ENCODE measurements at regions not wholly inside any gene's neighbourhood (a gene's known extent, or its start where the extent isn't known, plus 50 kb on each side); places are given as distances from the start of the nearest gene placed in this dataset.

DNA sequence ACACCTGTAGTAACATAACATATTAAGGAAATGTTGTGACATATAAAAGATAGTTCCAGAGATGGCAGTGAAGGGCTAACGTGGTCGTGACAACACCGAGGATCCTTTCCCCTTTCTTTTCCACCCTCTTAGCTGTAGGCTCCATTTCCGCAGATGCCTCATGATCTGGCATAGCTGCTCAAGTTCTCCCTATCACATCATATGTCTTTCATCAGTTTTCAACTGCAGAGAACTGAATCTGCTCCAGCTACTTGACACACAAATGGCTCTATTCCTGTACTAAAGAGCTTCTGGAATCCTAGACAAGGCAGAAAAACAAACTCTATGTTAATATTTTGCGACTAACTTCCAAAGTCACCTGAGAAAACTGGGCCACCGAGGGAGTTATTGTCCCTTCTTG, 275.0 kb upstream of the SLCO3A1 start:
- Histone ChIP-seq H3K27me3 (ENCODE audit: low read length) (no peaks in the 10 kb centered on the region), H3K4me3 (ENCODE audit: low read length) (no peak overlapping the region), H3K36me3 (ENCODE audit: insufficient read depth, low read length) (no peaks in the 10 kb centered on the region), H3K79me2 (ENCODE audit: low read length) (no peaks in the 10 kb centered on the region), H3K9me2 (replicated peaks; ENCODE audit: insufficient read depth, low read length) (no peaks in the 10 kb centered on the region), H3K4me1 (ENCODE audit: low read length) (no peaks in the 10 kb centered on the region), H4K20me1 (ENCODE audit: insufficient read depth, low read depth, low read length) (no peaks in the 10 kb centered on the region), H3K9me3 (ENCODE audit: low read length) (no peaks in the 10 kb centered on the region), H2AFZ (ENCODE audit: low read length) (no peak overlapping the region), H3K9ac (ENCODE audit: low read length) (no peak overlapping the region), H3K27ac (ENCODE audit: low read length) (no peak overlapping the region), H3K4me2 (ENCODE audit: low read depth, low read length, poor library complexity, severe bottlenecking) (no peak overlapping the region)
- no peak for DNase-seq

DNA sequence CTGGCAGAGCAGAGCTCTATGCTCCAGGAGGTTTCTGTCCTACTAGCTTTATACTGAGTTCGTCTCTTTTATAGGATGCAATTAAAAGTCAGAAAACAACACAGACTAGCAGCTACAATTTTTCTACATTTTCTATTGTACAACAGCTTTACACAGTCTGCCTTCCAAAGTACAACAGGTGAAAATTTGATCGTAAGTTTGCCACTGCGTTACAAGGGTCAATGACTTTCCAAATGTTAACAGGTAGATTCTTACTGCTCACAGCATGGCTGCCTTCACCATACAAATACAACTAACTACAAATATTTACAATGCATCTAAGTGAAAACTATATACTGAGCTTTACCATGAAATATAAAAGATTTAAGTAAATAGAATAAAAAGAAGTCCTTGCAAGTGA, 268.6 kb upstream of the SLCO3A1 start:
- no peak for DNase-seq
- Histone ChIP-seq H3K4me2 (ENCODE audit: low read depth, low read length, poor library complexity, severe bottlenecking) (no peak overlapping the region), H3K79me2 (ENCODE audit: low read length) (no peaks in the 10 kb centered on the region), H3K27me3 (ENCODE audit: low read length) (no peaks in the 10 kb centered on the region), H3K36me3 (ENCODE audit: insufficient read depth, low read length) (no peaks in the 10 kb centered on the region), H3K9ac (ENCODE audit: low read length) (no peak overlapping the region), H3K27ac (ENCODE audit: low read length) (no peak overlapping the region), H4K20me1 (ENCODE audit: insufficient read depth, low read depth, low read length) (no peaks in the 10 kb centered on the region), H2AFZ (ENCODE audit: low read length) (no peak overlapping the region), H3K9me3 (ENCODE audit: low read length) (no peaks in the 10 kb centered on the region), H3K9me2 (replicated peaks; ENCODE audit: insufficient read depth, low read length) (no peaks in the 10 kb centered on the region), H3K4me3 (ENCODE audit: low read length) (no peak overlapping the region), H3K4me1 (ENCODE audit: low read length) (no peaks in the 10 kb centered on the region)

DNA sequence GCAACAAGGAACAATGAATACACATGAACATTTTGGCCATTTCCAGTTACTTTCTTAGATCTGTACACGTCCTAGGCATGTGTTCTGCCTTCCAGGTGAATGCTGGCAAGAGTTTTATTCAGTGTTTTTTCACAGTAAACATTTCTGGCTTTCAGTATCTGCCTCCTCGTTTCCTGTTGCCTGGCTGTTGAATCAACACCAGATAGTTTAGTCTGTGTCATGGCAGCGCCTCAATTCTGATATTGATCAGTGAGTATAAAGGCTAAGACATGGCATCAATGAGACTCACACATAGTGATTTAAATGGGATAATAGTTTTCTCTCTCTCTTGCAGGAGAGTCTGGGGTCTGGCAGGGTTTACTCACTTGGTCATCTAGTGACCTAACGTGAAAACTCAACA, 266.9 kb upstream of the SLCO3A1 start:
- Histone ChIP-seq H3K4me3 (ENCODE audit: low read length) (no peak overlapping the region), H3K4me1 (ENCODE audit: low read length) (no peaks in the 10 kb centered on the region), H3K36me3 (ENCODE audit: insufficient read depth, low read length) (no peaks in the 10 kb centered on the region), H3K9ac (ENCODE audit: low read length) (no peak overlapping the region), H2AFZ (ENCODE audit: low read length) (no peak overlapping the region), H3K9me3 (ENCODE audit: low read length) (no peaks in the 10 kb centered on the region), H3K27me3 (ENCODE audit: low read length) (no peaks in the 10 kb centered on the region), H4K20me1 (ENCODE audit: insufficient read depth, low read depth, low read length) (no peaks in the 10 kb centered on the region), H3K9me2 (replicated peaks; ENCODE audit: insufficient read depth, low read length) (no peaks in the 10 kb centered on the region), H3K4me2 (ENCODE audit: low read depth, low read length, poor library complexity, severe bottlenecking) (no peak overlapping the region), H3K79me2 (ENCODE audit: low read length) (no peaks in the 10 kb centered on the region), H3K27ac (ENCODE audit: low read length) (no peak overlapping the region)
- no peak for DNase-seq

DNA sequence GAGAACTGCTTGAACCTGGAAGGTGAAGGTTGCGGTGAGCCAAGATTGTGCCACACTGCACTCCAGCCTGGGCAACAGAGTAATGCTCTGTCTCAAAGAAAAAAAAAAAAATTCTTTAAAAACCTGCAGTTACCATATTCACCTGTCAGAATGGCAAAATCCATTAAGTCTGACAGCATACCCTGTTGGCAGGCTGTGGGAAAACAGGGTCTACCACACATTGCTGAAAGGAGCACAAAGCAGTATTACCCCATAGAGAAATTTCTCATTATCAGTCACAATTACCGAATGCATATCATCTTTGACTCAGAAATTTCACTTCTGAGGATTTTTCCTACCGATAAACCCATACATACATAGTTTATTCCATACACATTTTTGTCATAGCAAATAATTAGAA, 264.1 kb upstream of the SLCO3A1 start:
- Histone ChIP-seq H3K4me3 (ENCODE audit: low read length) (no peak overlapping the region), H3K9ac (ENCODE audit: low read length) (no peak overlapping the region), H3K4me1 (ENCODE audit: low read length) (no peaks in the 10 kb centered on the region), H3K4me2 (ENCODE audit: low read depth, low read length, poor library complexity, severe bottlenecking) (no peak overlapping the region), H2AFZ (ENCODE audit: low read length) (no peak overlapping the region), H3K36me3 (ENCODE audit: insufficient read depth, low read length) (no peaks in the 10 kb centered on the region), H4K20me1 (ENCODE audit: insufficient read depth, low read depth, low read length) (no peaks in the 10 kb centered on the region), H3K9me3 (ENCODE audit: low read length) (no peaks in the 10 kb centered on the region), H3K27ac (ENCODE audit: low read length) (no peak overlapping the region), H3K9me2 (replicated peaks; ENCODE audit: insufficient read depth, low read length) (no peaks in the 10 kb centered on the region), H3K79me2 (ENCODE audit: low read length) (no peaks in the 10 kb centered on the region), H3K27me3 (ENCODE audit: low read length) (no peaks in the 10 kb centered on the region)
- DNase-seq, result peak; percentile 47

DNA sequence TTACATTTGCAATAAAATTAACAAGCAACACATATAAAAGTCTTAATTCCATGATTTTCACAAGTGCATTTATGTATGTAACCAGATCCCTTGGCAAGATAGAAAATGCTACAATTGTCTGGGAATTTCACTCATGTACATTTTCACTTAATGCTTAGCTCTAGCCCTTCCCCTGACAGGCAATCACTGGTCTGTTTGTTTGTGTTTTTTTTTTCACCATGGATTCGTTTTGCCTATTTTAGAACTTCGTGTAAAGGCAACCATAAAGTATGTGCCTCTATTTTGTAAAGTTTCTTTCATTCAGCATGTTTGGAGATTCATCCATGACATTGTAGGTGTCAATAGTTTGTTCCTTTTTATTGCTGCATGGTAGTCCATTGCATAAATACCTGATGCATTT, 260.9 kb upstream of the SLCO3A1 start:
- Histone ChIP-seq H4K20me1 (ENCODE audit: insufficient read depth, low read depth, low read length) (no peaks in the 10 kb centered on the region), H3K79me2 (ENCODE audit: low read length) (no peaks in the 10 kb centered on the region), H2AFZ (ENCODE audit: low read length) (no peak overlapping the region), H3K36me3 (ENCODE audit: insufficient read depth, low read length) (no peaks in the 10 kb centered on the region), H3K4me2 (ENCODE audit: low read depth, low read length, poor library complexity, severe bottlenecking) (no peak overlapping the region), H3K4me3 (ENCODE audit: low read length) (no peak overlapping the region), H3K27ac (ENCODE audit: low read length) (no peak overlapping the region), H3K9me2 (replicated peaks; ENCODE audit: insufficient read depth, low read length) (no peaks in the 10 kb centered on the region), H3K9ac (ENCODE audit: low read length) (no peak overlapping the region), H3K9me3 (ENCODE audit: low read length) (no peaks in the 10 kb centered on the region), H3K4me1 (ENCODE audit: low read length) (no peaks in the 10 kb centered on the region), H3K27me3 (ENCODE audit: low read length) (no peaks in the 10 kb centered on the region)
- no peak for DNase-seq

DNA sequence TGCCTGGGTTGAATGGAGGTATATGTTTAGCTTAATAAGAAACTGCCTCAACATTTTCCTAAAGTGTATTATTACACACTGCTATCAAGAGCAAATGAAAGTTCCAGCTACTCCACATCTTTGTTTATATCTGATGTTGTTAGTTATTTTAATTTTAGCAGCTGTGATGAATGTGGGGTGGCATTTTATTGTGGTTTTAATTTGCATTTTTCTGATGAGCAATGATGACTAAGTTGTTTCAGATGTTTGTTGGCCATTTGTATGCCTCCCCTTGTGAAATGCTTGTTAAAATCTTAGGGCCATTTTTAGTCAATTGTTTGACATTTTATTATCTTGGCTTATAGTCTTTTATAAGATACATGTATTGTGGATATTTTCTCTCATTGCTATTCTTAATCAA, 260.4 kb upstream of the SLCO3A1 start:
- H3K9me2 ChIP-seq (replicated peaks; ENCODE audit: insufficient read depth, low read length), result no peaks in the 10 kb centered on the region
- no peak overlapping the region for H3K9ac ChIP-seq (ENCODE audit: low read length)
- H3K79me2 ChIP-seq (ENCODE audit: low read length), result no peaks in the 10 kb centered on the region
- H3K4me1 ChIP-seq (ENCODE audit: low read length), result no peaks in the 10 kb centered on the region
- H4K20me1 ChIP-seq (ENCODE audit: insufficient read depth, low read depth, low read length), result no peaks in the 10 kb centered on the region
- H3K4me2 ChIP-seq (ENCODE audit: low read depth, low read length, poor library complexity, severe bottlenecking), result no peak overlapping the region
- H3K4me3 ChIP-seq (ENCODE audit: low read length), result no peak overlapping the region
- no peak for DNase-seq
- H2AFZ ChIP-seq (ENCODE audit: low read length), result no peak overlapping the region
- H3K27ac ChIP-seq (ENCODE audit: low read length), result no peak overlapping the region
- H3K27me3 ChIP-seq (ENCODE audit: low read length), result no peaks in the 10 kb centered on the region
- no peaks in the 10 kb centered on the region for H3K36me3 ChIP-seq (ENCODE audit: insufficient read depth, low read length)
- no peaks in the 10 kb centered on the region for H3K9me3 ChIP-seq (ENCODE audit: low read length)

DNA sequence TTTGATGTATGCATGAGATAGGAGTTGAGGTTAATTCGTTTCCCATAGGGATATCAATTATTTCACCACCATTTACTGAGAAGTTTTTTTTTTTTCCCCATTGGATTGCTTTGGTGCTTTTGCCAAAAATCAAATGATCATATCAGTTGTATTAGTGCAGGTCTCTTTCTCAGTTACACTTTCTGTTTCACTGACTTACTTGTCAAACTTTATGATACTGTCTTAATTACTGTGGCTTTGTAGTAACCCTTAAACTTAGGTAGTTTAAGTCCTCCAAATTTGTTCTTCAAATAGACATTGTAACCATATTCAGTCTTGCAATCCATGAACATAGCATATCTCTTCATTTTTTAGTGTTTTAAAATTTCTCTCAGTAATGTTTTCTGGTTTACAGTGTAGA, 259.9 kb upstream of the SLCO3A1 start:
- H3K9me3 ChIP-seq (ENCODE audit: low read length), result no peaks in the 10 kb centered on the region
- no peaks in the 10 kb centered on the region for H3K9me2 ChIP-seq (replicated peaks; ENCODE audit: insufficient read depth, low read length)
- no peak overlapping the region for H3K9ac ChIP-seq (ENCODE audit: low read length)
- no peak overlapping the region for H3K4me3 ChIP-seq (ENCODE audit: low read length)
- no peaks in the 10 kb centered on the region for H3K79me2 ChIP-seq (ENCODE audit: low read length)
- no peaks in the 10 kb centered on the region for H3K36me3 ChIP-seq (ENCODE audit: insufficient read depth, low read length)
- no peak overlapping the region for H3K4me2 ChIP-seq (ENCODE audit: low read depth, low read length, poor library complexity, severe bottlenecking)
- no peaks in the 10 kb centered on the region for H3K4me1 ChIP-seq (ENCODE audit: low read length)
- no peak overlapping the region for H3K27ac ChIP-seq (ENCODE audit: low read length)
- H3K27me3 ChIP-seq (ENCODE audit: low read length), result no peaks in the 10 kb centered on the region
- H2AFZ ChIP-seq (ENCODE audit: low read length), result no peak overlapping the region
- H4K20me1 ChIP-seq (ENCODE audit: insufficient read depth, low read depth, low read length), result no peaks in the 10 kb centered on the region
- DNase-seq, result no peak

DNA sequence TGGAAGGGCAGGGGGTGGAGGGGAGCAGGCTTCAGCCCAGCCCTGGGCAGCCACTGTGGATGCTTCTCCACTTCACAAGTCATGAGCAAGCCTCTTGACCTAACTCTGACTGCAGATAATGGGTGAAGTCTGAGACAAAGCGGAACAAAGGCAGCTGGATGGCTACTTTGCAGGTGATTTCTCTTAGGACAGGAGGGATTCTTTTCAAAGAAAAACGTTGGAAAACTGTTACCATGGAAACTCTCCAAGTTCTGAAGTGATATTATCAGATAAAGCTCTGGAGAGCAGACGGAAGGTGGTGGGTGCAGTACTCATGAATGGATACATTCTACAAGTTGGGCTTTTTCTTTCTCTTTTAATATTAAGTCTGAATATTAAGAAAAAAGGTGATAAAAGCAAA, 254.2 kb upstream of the SLCO3A1 start:
- no peaks in the 10 kb centered on the region for H3K36me3 ChIP-seq (ENCODE audit: insufficient read depth, low read length)
- H3K9me2 ChIP-seq (replicated peaks; ENCODE audit: insufficient read depth, low read length), result no peaks in the 10 kb centered on the region
- H3K4me3 ChIP-seq (ENCODE audit: low read length), result no peak overlapping the region
- H3K4me2 ChIP-seq (ENCODE audit: low read depth, low read length, poor library complexity, severe bottlenecking), result no peak overlapping the region
- H3K9me3 ChIP-seq (ENCODE audit: low read length), result no peaks in the 10 kb centered on the region
- H3K27me3 ChIP-seq (ENCODE audit: low read length), result no peaks in the 10 kb centered on the region
- no peaks in the 10 kb centered on the region for H4K20me1 ChIP-seq (ENCODE audit: insufficient read depth, low read depth, low read length)
- no peak overlapping the region for H3K27ac ChIP-seq (ENCODE audit: low read length)
- H3K4me1 ChIP-seq (ENCODE audit: low read length), result no peaks in the 10 kb centered on the region
- no peak overlapping the region for H2AFZ ChIP-seq (ENCODE audit: low read length)
- H3K79me2 ChIP-seq (ENCODE audit: low read length), result no peaks in the 10 kb centered on the region
- no peak for DNase-seq
- no peak overlapping the region for H3K9ac ChIP-seq (ENCODE audit: low read length)

DNA sequence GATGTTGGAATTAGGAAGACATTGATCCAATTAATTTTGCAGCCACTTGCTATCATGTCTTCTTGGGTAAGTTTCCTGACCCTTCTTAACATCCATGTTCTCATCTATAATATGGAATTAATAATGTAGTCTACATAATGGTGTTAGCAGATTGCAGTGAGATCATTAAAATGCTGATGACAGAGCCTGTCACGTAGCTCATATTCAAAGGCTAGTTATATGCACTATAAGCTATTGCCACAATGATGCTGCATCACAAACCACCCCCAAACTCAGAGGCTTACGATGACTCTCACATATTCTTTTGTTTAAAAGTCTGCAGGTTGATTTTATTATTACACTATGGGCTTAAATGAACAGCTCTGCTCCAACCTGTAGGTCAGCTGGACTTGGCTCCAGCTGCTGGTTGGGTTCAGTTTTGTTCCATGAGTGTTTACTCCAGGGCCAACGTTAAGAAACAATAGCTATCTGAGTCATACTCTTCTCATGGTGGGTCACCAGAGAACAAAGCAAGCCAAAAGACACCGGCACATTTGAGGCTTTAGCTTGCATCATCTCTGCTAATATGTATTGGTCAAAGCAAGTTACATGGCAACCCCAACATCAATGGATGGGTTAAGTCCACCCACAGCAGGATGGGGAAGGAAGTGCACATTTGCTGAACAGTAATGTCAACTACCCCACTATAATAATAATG, 250.0 kb upstream of the SLCO3A1 start:
- Histone ChIP-seq H3K9me2 (replicated peaks; ENCODE audit: insufficient read depth, low read length) (no peaks in the 10 kb centered on the region), H3K27ac (ENCODE audit: low read length) (no peak overlapping the region)

More for the DNA sequence above, 250.0 kb upstream of the SLCO3A1 start:
- H4K20me1 ChIP-seq (ENCODE audit: insufficient read depth, low read depth, low read length), result no peaks in the 10 kb centered on the region
- no peaks in the 10 kb centered on the region for H3K79me2 ChIP-seq (ENCODE audit: low read length)
- no peak overlapping the region for H3K4me2 ChIP-seq (ENCODE audit: low read depth, low read length, poor library complexity, severe bottlenecking)
- no peaks in the 10 kb centered on the region for H3K36me3 ChIP-seq (ENCODE audit: insufficient read depth, low read length)
- DNase-seq, result no peak
- H3K4me3 ChIP-seq (ENCODE audit: low read length), result no peak overlapping the region
- no peaks in the 10 kb centered on the region for H3K27me3 ChIP-seq (ENCODE audit: low read length)
- no peaks in the 10 kb centered on the region for H3K4me1 ChIP-seq (ENCODE audit: low read length)
- no peak overlapping the region for H3K9ac ChIP-seq (ENCODE audit: low read length)
- H2AFZ ChIP-seq (ENCODE audit: low read length), result no peak overlapping the region
- no peaks in the 10 kb centered on the region for H3K9me3 ChIP-seq (ENCODE audit: low read length)

All from Karpas-422 (cell line).